Neuronal stem cell (in vitro differentiated cells): ENCODE measurements at regions not wholly inside any gene's neighbourhood (a gene's known extent, or its start where the extent isn't known, plus 50 kb on each side); places are given as distances from the start of the nearest gene placed in this dataset.

Experiments
- DNase-seq: peaks from one replicate; pipeline ENCODE4 v3.0.0-alpha.2; 2013; ENCODE audit warnings: low spot score
- H2AFZ ChIP-seq: one replicate; pipeline ENCODE4 v1.6.1; 2013; ENCODE audit warnings: mild to moderate bottlenecking, low read length, inconsistent platforms
- H2AK5ac ChIP-seq: 2 replicates; pipeline ENCODE4 v1.6.1; 2013; ENCODE audit warnings: low read depth, mild to moderate bottlenecking, inconsistent platforms, low read length, moderate library complexity, mixed read lengths
- H2BK120ac ChIP-seq: 2 replicates; pipeline ENCODE4 v1.6.1; 2013; ENCODE audit warnings: low read depth, mild to moderate bottlenecking, inconsistent platforms, low read length, moderate library complexity, mixed read lengths
- H2BK12ac ChIP-seq: one replicate; pipeline ENCODE4 v1.6.1; 2013; ENCODE audit warnings: low read length, inconsistent platforms
- H2BK15ac ChIP-seq: 2 replicates; pipeline ENCODE4 v1.6.1; 2013; ENCODE audit warnings: mild to moderate bottlenecking, low read length, inconsistent platforms, mixed read lengths
- H2BK5ac ChIP-seq: one replicate; pipeline ENCODE4 v1.6.1; 2013; ENCODE audit warnings: inconsistent platforms, mild to moderate bottlenecking, low read length, moderate library complexity
- H3K14ac ChIP-seq: one replicate; pipeline ENCODE4 v1.6.1; 2013; ENCODE audit warnings: low read length, inconsistent platforms
- H3K18ac ChIP-seq: 2 replicates; pipeline ENCODE4 v1.6.1; 2013; ENCODE audit warnings: low read length, inconsistent platforms
- H3K23ac ChIP-seq: 2 replicates; pipeline ENCODE4 v1.6.1; 2013; ENCODE audit warnings: low read depth, mild to moderate bottlenecking, mixed read lengths, low read length, inconsistent platforms; ENCODE audit not compliant: poor library complexity
- H3K27ac ChIP-seq: replicated peaks from 3 replicates; pipeline ENCODE4 v1.5.1; 2013; ENCODE audit warnings: low read length, inconsistent platforms
- H3K27me3 ChIP-seq, 3 experiments: 2 replicates each; pipeline ENCODE4 v1.6.1; 2013; ENCODE audit warnings: low read length in 3 of 3, mild to moderate bottlenecking in 2 of 3, inconsistent platforms in 1 of 3, low read depth in 1 of 3, mixed read lengths in 1 of 3, moderate library complexity in 1 of 3; ENCODE audit not compliant: control insufficient read depth in 3 of 3, insufficient read depth in 3 of 3
- H3K36me3 ChIP-seq, 2 donors: replicated peaks in 1 of 2; 2 replicates each; pipeline ENCODE4 v1.6.1; 2013; ENCODE audit warnings: low read length in 2 of 2; ENCODE audit not compliant: control insufficient read depth in 2 of 2, insufficient read depth in 2 of 2
- H3K4ac ChIP-seq: 2 replicates; pipeline ENCODE4 v1.6.1; 2013; ENCODE audit warnings: inconsistent platforms, mild to moderate bottlenecking, low read length, moderate library complexity
- H3K4me1 ChIP-seq, 2 donors: 1 replicate in 1 of 2; 2 replicates in 1 of 2; pipeline ENCODE4 v1.6.1; 2013; ENCODE audit warnings: low read length in 2 of 2, low read depth in 1 of 2; ENCODE audit not compliant: control insufficient read depth in 2 of 2, insufficient read depth in 1 of 2
- H3K4me2 ChIP-seq: one replicate; pipeline ENCODE4 v1.6.1; 2013; ENCODE audit warnings: mild to moderate bottlenecking, low read length, inconsistent platforms; ENCODE audit not compliant: insufficient read depth, poor library complexity, severe bottlenecking
- H3K4me3 ChIP-seq, 2 donors: 2 replicates each; pipeline ENCODE4 v1.5.1; 2013; ENCODE audit warnings: low read length in 2 of 2, mild to moderate bottlenecking in 2 of 2, inconsistent platforms in 1 of 2, moderate library complexity in 1 of 2
- H3K79me1 ChIP-seq: one replicate; pipeline ENCODE4 v1.6.1; 2013; ENCODE audit warnings: low read depth, mild to moderate bottlenecking, inconsistent platforms, low read length, moderate library complexity
- H3K9ac ChIP-seq: one replicate; pipeline ENCODE4 v1.6.1; 2013; ENCODE audit warnings: mild to moderate bottlenecking, low read depth, low read length, inconsistent platforms; ENCODE audit not compliant: poor library complexity
- H3K9me3 ChIP-seq, 2 donors: replicated peaks in 1 of 2; 2 replicates each; pipeline versions ENCODE3 to v1.6.1; 2013; ENCODE audit warnings: low read length in 2 of 2, mild to moderate bottlenecking in 2 of 2, inconsistent platforms in 1 of 2, low read depth in 1 of 2, mixed read lengths in 1 of 2, moderate library complexity in 1 of 2; ENCODE audit not compliant: control insufficient read depth in 2 of 2, insufficient read depth in 1 of 2
- H4K8ac ChIP-seq: one replicate; pipeline ENCODE4 v1.6.1; 2013; ENCODE audit warnings: low read depth, mild to moderate bottlenecking, inconsistent platforms, low read length, moderate library complexity
- H4K91ac ChIP-seq: one replicate; pipeline ENCODE4 v1.6.1; 2013; ENCODE audit warnings: low read length, low read depth, mild to moderate bottlenecking, inconsistent platforms; ENCODE audit not compliant: poor library complexity
- WGBS, 2 donors: extraction: QIAGEN DNeasy Blood & Tissue Kit; methylation state at CpG; one replicate each; pipeline ENCODE4 v1.1.7; 2013; ENCODE audit warnings: missing lambda C conversion rate in 2 of 2, mixed read lengths in 1 of 2; ENCODE audit not compliant: insufficient read length in 2 of 2, insufficient replicate concordance in 1 of 2; ENCODE audit errors: extremely low coverage in 2 of 2; 5-methylcytosine and 5-hydroxymethylcytosine counted together

- H2BK15ac ChIP-seq: no peak overlapping the region
- H4K8ac ChIP-seq: no peak overlapping the region
- H3K18ac ChIP-seq: no peak overlapping the region
- H2BK5ac ChIP-seq: no peak overlapping the region
- H3K36me3 ChIP-seq: no peaks in the 10 kb centered on the region
- no peak overlapping the region for H3K4me3 ChIP-seq
- no peak overlapping the region for H3K9ac ChIP-seq
- H3K4me2 ChIP-seq: no peak overlapping the region
- H2AFZ ChIP-seq: no peak overlapping the region
- no peak overlapping the region for H4K91ac ChIP-seq
- no CpG with 5 or more reads among the region's 1 CpG for WGBS, 2 donors
- H3K79me1 ChIP-seq: no peaks in the 10 kb centered on the region
- no peak overlapping the region for H2AK5ac ChIP-seq
- H3K4ac ChIP-seq: no peak overlapping the region
- DNase-seq: no peak
- no peak overlapping the region for H3K27ac ChIP-seq
- no peaks in the 10 kb centered on the region for H3K27me3 ChIP-seq
- no peak overlapping the region for H2BK12ac ChIP-seq
- no peak overlapping the region for H3K23ac ChIP-seq
- no peaks in the 10 kb centered on the region for H3K4me1 ChIP-seq
- no peak overlapping the region for H2BK120ac ChIP-seq
- no peak overlapping the region for H3K14ac ChIP-seq
- peaks cover 0 to 17% of the 10 kb centered on the region in 2 donors for H3K9me3 ChIP-seq
Observed at GRCh38 chr2:150895968-150896367, 365.7 kb downstream of the RBM43 start.

GRCh38 chr2:150889141-150889540, 372.5 kb downstream of the RBM43 start:
- H3K27me3 ChIP-seq: no peaks in the 10 kb centered on the region
- peaks cover 0 to 6% of the 10 kb centered on the region in 2 donors for H3K9me3 ChIP-seq
- no peak overlapping the region for H2BK15ac ChIP-seq
- no peak overlapping the region for H3K4me2 ChIP-seq
- no peak overlapping the region for H2BK12ac ChIP-seq
- no peak overlapping the region for H3K23ac ChIP-seq
- no peak overlapping the region for H2BK120ac ChIP-seq
- H2AK5ac ChIP-seq: no peak overlapping the region
- no peak overlapping the region for H3K4ac ChIP-seq
- H3K36me3 ChIP-seq: no peaks in the 10 kb centered on the region
- no peak overlapping the region for H2BK5ac ChIP-seq
- H3K18ac ChIP-seq: no peak overlapping the region
- no peak overlapping the region for H4K8ac ChIP-seq
- H3K79me1 ChIP-seq: no peaks in the 10 kb centered on the region
- H3K4me1 ChIP-seq: no peaks in the 10 kb centered on the region
- no peak for DNase-seq
- WGBS, 2 donors: no CpG with 5 or more reads among the region's 2 CpGs
- no peak overlapping the region for H3K27ac ChIP-seq
- H4K91ac ChIP-seq: no peak overlapping the region
- no peak overlapping the region for H3K9ac ChIP-seq
- no peak overlapping the region for H3K4me3 ChIP-seq
- no peak overlapping the region for H2AFZ ChIP-seq
- H3K14ac ChIP-seq: no peak overlapping the region

- H3K4me1 ChIP-seq: no peaks in the 10 kb centered on the region
- no peak overlapping the region for H2BK12ac ChIP-seq
- H3K4me2 ChIP-seq: no peak overlapping the region
- H4K91ac ChIP-seq: no peak overlapping the region
- H3K18ac ChIP-seq: no peak overlapping the region
- H3K4me3 ChIP-seq: no peak overlapping the region
- H2AK5ac ChIP-seq: no peak overlapping the region
- H2BK15ac ChIP-seq: no peak overlapping the region
- no peak overlapping the region for H2AFZ ChIP-seq
- no peak overlapping the region for H3K23ac ChIP-seq
- no peak overlapping the region for H3K14ac ChIP-seq
- H3K79me1 ChIP-seq: no peaks in the 10 kb centered on the region
- no peak overlapping the region for H3K9ac ChIP-seq
- no peak for DNase-seq
- H3K36me3 ChIP-seq: no peaks in the 10 kb centered on the region
- H3K27ac ChIP-seq: no peak overlapping the region
- H2BK120ac ChIP-seq: no peak overlapping the region
- no peak overlapping the region for H4K8ac ChIP-seq
- peaks cover 0 to 6% of the 10 kb centered on the region in 2 donors for H3K9me3 ChIP-seq
- H3K4ac ChIP-seq: no peak overlapping the region
- H2BK5ac ChIP-seq: no peak overlapping the region
- H3K27me3 ChIP-seq: no peaks in the 10 kb centered on the region
Observed at GRCh38 chr2:150888337-150888736, 373.3 kb downstream of the RBM43 start.

- no peak overlapping the region for H3K4me2 ChIP-seq
- H2BK12ac ChIP-seq: no peak overlapping the region
- H2BK120ac ChIP-seq: no peak overlapping the region
- H3K4me1 ChIP-seq: no peaks in the 10 kb centered on the region
- no peak overlapping the region for H2AFZ ChIP-seq
- H3K23ac ChIP-seq: no peak overlapping the region
- no peak overlapping the region for H2BK5ac ChIP-seq
- no peak overlapping the region for H3K4ac ChIP-seq
- H3K36me3 ChIP-seq: no peaks in the 10 kb centered on the region
- no peak overlapping the region for H2BK15ac ChIP-seq
- H4K8ac ChIP-seq: no peak overlapping the region
- H4K91ac ChIP-seq: no peak overlapping the region
- no peak overlapping the region for H3K18ac ChIP-seq
- H3K9me3 ChIP-seq: peaks cover 0 to 6% of the 10 kb centered on the region in 2 donors
- H3K4me3 ChIP-seq: no peak overlapping the region
- no peak overlapping the region for H2AK5ac ChIP-seq
- H3K79me1 ChIP-seq: no peaks in the 10 kb centered on the region
- no peak for DNase-seq
- H3K27me3 ChIP-seq: no peaks in the 10 kb centered on the region
- H3K14ac ChIP-seq: no peak overlapping the region
- H3K27ac ChIP-seq: no peak overlapping the region
- WGBS, 2 donors: no CpG with 5 or more reads among the region's 3 CpGs
- no peak overlapping the region for H3K9ac ChIP-seq
Observed at GRCh38 chr2:150887926-150888325, 373.7 kb downstream of the RBM43 start.
